Glutamatergic neuron (in vitro differentiated cells): ENCODE measurements at regions not wholly inside any gene's neighbourhood (a gene's known extent, or its start where the extent isn't known, plus 50 kb on each side); places are given as distances from the start of the nearest gene placed in this dataset.

Source experiments
- DNase-seq: peaks from one replicate; pipeline ENCODE4 v3.0.0; 2022
- H3K27ac Mint-ChIP-seq: one replicate; pipeline ENCODE4 v1.8.0; 2020; ENCODE audit warnings: mild to moderate bottlenecking, mixed read lengths, inconsistent platforms; ENCODE audit not compliant: unreplicated experiment
- H3K27me3 Mint-ChIP-seq: one replicate; pipeline ENCODE4 v1.8.0; 2020; ENCODE audit warnings: mild to moderate bottlenecking, moderate library complexity, mixed read lengths, inconsistent platforms; ENCODE audit not compliant: unreplicated experiment
- H3K36me3 Mint-ChIP-seq: one replicate; pipeline ENCODE4 v1.8.0; 2020; ENCODE audit warnings: mild to moderate bottlenecking, mixed read lengths, inconsistent platforms; ENCODE audit not compliant: unreplicated experiment
- H3K4me1 Mint-ChIP-seq: one replicate; pipeline ENCODE4 v1.8.0; 2020; ENCODE audit warnings: mild to moderate bottlenecking, low read depth, mixed read lengths, inconsistent platforms; ENCODE audit not compliant: unreplicated experiment
- H3K4me3 Mint-ChIP-seq: one replicate; pipeline ENCODE4 v1.8.0; 2020; ENCODE audit warnings: mild to moderate bottlenecking, mixed read lengths, inconsistent platforms; ENCODE audit not compliant: unreplicated experiment
- H3K9me3 Mint-ChIP-seq: one replicate; pipeline ENCODE4 v1.8.0; 2020; ENCODE audit warnings: mild to moderate bottlenecking, moderate library complexity, mixed read lengths, inconsistent platforms; ENCODE audit not compliant: unreplicated experiment
- TF ChIP-seq, protein P1 (sequence below): fragments of 200-600 bp; sonication (generic); IDR thresholded peaks from one replicate; pipeline ENCODE4 v1.5.0; 2021; ENCODE audit not compliant: partially characterized antibody, unreplicated experiment

DNA sequence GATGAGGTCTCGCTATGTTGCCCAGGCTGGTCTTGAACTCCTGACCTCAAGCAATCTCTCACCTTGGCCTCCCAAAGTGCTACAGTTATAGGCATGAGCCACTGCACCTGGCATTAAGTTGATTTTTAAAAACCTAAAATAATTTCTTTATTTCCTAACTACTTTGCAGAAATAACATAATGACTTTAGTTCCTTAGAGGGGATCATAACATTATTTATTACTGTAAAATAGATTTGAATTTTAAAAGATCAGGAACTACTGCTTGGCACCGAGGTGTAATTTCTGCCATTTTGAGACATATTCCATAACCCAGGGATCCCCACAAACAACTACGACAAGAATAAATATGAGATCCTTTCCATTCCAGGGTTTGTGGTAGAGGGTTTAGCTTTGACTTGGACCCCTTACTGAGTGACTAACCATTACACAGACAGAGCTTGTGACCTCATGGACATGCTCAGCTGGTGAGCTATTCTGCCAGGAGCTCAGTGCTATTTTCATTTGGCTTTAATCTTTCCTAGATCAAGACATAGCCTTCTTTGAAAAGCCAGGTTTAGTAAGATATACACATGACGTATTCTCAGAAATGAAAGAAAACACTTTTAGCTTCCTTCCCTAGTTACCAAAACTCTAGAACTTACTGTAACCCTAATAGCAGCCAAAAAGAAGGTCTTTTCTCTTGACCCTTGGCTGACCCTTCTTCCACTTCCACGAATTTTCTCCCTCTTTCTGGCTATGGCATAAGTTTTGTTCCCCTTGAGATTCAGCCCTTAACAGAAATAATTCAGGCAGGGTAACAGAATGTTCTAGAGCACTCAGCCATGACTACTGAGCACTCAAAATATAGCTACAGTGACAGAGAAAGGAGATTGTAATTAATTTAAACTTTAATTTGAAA lies 75.1 kb upstream of the NUDT4 start:
- DNase-seq: no peak

DNA sequence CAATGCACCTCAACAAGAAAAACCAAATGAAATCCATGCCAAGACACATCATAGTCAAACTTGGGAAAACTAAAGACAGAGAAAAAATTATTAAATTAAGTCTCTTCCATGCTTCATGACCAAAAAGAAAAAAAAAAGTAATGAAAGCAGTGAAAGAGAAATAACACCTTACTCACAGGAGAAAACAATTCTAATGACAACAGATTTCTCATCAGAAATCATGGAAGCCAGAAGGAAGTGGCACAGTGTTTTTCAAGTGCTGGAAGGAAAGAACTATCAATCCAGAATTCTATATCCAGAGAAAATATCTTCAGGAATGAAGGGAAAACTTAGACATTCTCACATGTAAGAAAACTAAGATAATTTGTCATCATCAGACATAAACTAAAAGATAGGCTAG lies 71.1 kb upstream of the NUDT4 start:
- no peak for DNase-seq
- Mint-ChIP-seq H3K9me3 (no peaks in the 10 kb centered on the region), H3K27me3 (no peaks in the 10 kb centered on the region), H3K27ac (no peak overlapping the region), H3K4me1 (no peaks in the 10 kb centered on the region), H3K4me3 (no peak overlapping the region), H3K36me3 (no peaks in the 10 kb centered on the region)
- TF ChIP-seq, protein P1, sequence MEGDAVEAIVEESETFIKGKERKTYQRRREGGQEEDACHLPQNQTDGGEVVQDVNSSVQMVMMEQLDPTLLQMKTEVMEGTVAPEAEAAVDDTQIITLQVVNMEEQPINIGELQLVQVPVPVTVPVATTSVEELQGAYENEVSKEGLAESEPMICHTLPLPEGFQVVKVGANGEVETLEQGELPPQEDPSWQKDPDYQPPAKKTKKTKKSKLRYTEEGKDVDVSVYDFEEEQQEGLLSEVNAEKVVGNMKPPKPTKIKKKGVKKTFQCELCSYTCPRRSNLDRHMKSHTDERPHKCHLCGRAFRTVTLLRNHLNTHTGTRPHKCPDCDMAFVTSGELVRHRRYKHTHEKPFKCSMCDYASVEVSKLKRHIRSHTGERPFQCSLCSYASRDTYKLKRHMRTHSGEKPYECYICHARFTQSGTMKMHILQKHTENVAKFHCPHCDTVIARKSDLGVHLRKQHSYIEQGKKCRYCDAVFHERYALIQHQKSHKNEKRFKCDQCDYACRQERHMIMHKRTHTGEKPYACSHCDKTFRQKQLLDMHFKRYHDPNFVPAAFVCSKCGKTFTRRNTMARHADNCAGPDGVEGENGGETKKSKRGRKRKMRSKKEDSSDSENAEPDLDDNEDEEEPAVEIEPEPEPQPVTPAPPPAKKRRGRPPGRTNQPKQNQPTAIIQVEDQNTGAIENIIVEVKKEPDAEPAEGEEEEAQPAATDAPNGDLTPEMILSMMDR: no peak

More for the DNA sequence above, 75.1 kb upstream of the NUDT4 start:
- H3K4me3 Mint-ChIP-seq: no peak overlapping the region
- no peak overlapping the region for H3K27ac Mint-ChIP-seq
- no peaks in the 10 kb centered on the region for H3K27me3 Mint-ChIP-seq
- peaks cover 2% of the 10 kb centered on the region for H3K9me3 Mint-ChIP-seq
- no peaks in the 10 kb centered on the region for H3K36me3 Mint-ChIP-seq
- TF ChIP-seq, protein P1: no peak
- no peaks in the 10 kb centered on the region for H3K4me1 Mint-ChIP-seq

DNA sequence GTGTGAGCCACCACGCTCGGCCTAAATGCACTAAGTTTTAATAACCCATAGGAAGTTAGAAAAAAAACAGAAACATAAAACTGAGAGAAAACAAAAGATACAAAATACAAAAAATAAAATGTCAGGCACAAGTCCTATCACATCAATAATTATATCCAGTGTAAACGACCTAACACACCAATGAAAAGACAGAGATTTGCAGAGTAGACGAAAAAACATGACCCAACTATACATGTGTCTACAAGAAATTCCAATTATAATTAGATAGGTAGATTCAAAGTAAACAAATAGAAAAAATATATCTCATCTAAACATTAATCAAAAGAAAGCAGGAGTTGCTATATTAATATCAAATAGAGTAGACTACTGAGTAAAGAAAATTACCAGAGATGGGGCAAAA lies 69.4 kb upstream of the NUDT4 start:
- Mint-ChIP-seq H3K27me3 (no peaks in the 10 kb centered on the region), H3K4me3 (no peak overlapping the region), H3K9me3 (no peaks in the 10 kb centered on the region), H3K36me3 (no peaks in the 10 kb centered on the region), H3K27ac (no peak overlapping the region), H3K4me1 (no peaks in the 10 kb centered on the region)
- TF ChIP-seq, protein P1: no peak
- DNase-seq: no peak

DNA sequence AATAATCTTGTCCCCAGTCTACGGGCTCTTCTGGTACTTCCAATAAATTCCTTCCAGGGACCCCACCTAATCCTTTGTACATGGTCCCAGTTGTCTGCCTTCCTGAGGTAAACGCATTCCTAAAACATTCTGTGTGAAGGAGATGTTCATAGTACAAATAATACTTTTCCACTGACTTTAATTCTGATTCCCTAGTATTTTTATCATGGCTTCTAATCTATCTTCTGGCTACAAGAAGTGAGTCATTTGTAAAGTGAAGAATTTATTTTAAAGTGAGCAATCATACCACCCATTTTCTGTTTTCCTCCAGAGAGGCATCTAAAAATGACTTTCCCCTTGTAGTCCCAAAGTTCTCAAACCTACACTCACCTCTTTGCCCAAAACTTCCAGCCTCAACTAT lies 65.9 kb upstream of the NUDT4 start:
- H3K4me3 Mint-ChIP-seq: no peak overlapping the region
- no peaks in the 10 kb centered on the region for H3K36me3 Mint-ChIP-seq
- H3K27ac Mint-ChIP-seq: no peak overlapping the region
- no peaks in the 10 kb centered on the region for H3K9me3 Mint-ChIP-seq
- H3K27me3 Mint-ChIP-seq: no peaks in the 10 kb centered on the region
- TF ChIP-seq, protein P1: no peak
- DNase-seq: no peak
- no peaks in the 10 kb centered on the region for H3K4me1 Mint-ChIP-seq

DNA sequence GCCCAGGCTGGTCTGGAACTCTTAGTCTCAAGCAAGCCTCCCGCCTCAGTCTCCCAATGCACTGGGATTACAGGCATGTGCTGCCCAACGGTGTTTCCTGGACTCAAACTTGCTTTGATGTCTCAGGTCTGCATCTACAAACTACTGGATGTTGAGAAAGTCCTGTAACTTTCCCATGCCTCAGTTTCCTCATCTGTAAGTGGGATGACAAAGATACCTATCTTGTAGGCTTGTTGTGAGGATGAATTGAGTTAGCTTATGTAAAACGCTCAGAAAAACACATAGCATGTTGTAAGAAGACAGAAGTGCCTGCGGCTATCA lies 63.6 kb upstream of the NUDT4 start:
- no peaks in the 10 kb centered on the region for H3K9me3 Mint-ChIP-seq
- TF ChIP-seq, protein P1: no peak
- no peak overlapping the region for H3K4me3 Mint-ChIP-seq
- no peaks in the 10 kb centered on the region for H3K4me1 Mint-ChIP-seq
- H3K27me3 Mint-ChIP-seq: no peaks in the 10 kb centered on the region
- no peaks in the 10 kb centered on the region for H3K36me3 Mint-ChIP-seq
- no peak overlapping the region for H3K27ac Mint-ChIP-seq
- no peak for DNase-seq
